Body of pancreas (tissue), 4 donors: ENCODE measurements at regions not wholly inside any gene's neighbourhood (a gene's known extent, or its start where the extent isn't known, plus 50 kb on each side); places are given as distances from the start of the nearest gene placed in this dataset.

Experiments used
- ATAC-seq: fragments of 150-250 bp; one replicate; pipeline ENCODE4 v1.9.1; 2016
- DNase-seq, 4 donors: peaks; one replicate each; pipeline ENCODE4 v3.0.0-alpha.2; 2019
- H3K27ac ChIP-seq, 4 donors: fragments of 200-600 bp; sonication (generic); 1 replicate in 3 of 4; 2 replicates in 1 of 4; pipeline versions ENCODE4 v1.5.1 to v1.6.1; 2016 to 2019; ENCODE audit warnings: mild to moderate bottlenecking in 1 of 4, mixed read lengths in 1 of 4, moderate library complexity in 1 of 4
- H3K27me3 ChIP-seq, 2 donors: fragments of 200-600 bp; sonication (generic); one replicate each; pipeline ENCODE4 v1.6.0; 2016; ENCODE audit warnings: mild to moderate bottlenecking in 1 of 2
- H3K36me3 ChIP-seq, 2 donors: fragments of 200-600 bp; sonication (generic); replicated peaks in 1 of 2; 2 replicates each; pipeline ENCODE4 v1.5.1; 2016; ENCODE audit warnings: low read depth in 2 of 2; ENCODE audit not compliant: insufficient read depth in 1 of 2
- H3K4me1 ChIP-seq: fragments of 200-600 bp; sonication (generic); one replicate; pipeline ENCODE4 v1.6.0; 2016
- H3K4me3 ChIP-seq, 2 donors: fragments of 200-600 bp; sonication (generic); 1 replicate in 1 of 2; 2 replicates in 1 of 2; pipeline ENCODE4 v1.5.1; 2016 to 2019
- H3K9me3 ChIP-seq, 3 donors: fragments of 200-600 bp; sonication (generic); 1 replicate in 2 of 3; 2 replicates in 1 of 3; pipeline ENCODE4 v1.5.1; 2016
- POLR2A ChIP-seq, 3 donors: fragments of 450-650 bp; IDR thresholded peaks; one replicate each; pipeline ENCODE4 v1.6.1; 2016; ENCODE audit warnings: antibody characterized with exemption in 3 of 3, mild to moderate bottlenecking in 2 of 3
- WGBS, 2 donors: methylation state at CpG; one replicate each; pipeline ENCODE4 v1.1.5; 2017; 5-methylcytosine and 5-hydroxymethylcytosine counted together
- intact Hi-C: fragments of 100-400 bp; cut with DNase I; formaldehyde crosslinking; loops from one replicate; pipeline ENCODE4 v1.15.1; 2023
- TF ChIP-seq, protein P1 (sequence below), 7 experiments: fragments of 450-650 bp in 4 of 7; fragments of 200-600 bp in 3 of 7; sonication (generic) in 3 of 7; IDR thresholded peaks; one replicate each; pipeline ENCODE4 v1.5.1; 2016 to 2019; ENCODE audit warnings: antibody characterized with exemption in 7 of 7

DNA sequence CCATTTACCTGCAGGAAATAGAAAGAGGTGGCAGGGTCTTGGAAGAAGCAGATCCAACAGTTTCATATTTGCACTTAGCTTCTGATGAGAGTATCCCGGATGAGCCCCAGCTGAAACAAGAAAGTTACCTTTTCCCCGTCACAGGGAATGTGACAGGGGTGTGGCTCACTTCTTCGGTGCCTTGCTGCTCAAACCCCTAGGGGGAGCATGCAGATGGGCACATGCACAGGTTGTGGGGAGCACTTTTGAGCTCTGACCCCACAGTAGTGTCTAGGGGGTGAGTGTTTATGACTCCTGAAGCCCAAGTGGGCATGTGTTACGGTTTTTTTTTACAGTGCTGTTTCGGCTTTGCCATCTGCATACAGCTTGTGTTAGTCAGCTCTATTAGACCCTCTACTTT is 1221.0 kb downstream of the JRKL start:
- Histone ChIP-seq H3K36me3 (no peaks in the 10 kb centered on the region), H3K27ac (no peak overlapping the region), H3K9me3 (no peaks in the 10 kb centered on the region), H3K27me3 (no peaks in the 10 kb centered on the region), H3K4me3 (no peak overlapping the region), H3K4me1 (no peaks in the 10 kb centered on the region)
- DNase-seq = no peak
- intact Hi-C loops = no loop called here
- TF ChIP-seq, protein P1, sequence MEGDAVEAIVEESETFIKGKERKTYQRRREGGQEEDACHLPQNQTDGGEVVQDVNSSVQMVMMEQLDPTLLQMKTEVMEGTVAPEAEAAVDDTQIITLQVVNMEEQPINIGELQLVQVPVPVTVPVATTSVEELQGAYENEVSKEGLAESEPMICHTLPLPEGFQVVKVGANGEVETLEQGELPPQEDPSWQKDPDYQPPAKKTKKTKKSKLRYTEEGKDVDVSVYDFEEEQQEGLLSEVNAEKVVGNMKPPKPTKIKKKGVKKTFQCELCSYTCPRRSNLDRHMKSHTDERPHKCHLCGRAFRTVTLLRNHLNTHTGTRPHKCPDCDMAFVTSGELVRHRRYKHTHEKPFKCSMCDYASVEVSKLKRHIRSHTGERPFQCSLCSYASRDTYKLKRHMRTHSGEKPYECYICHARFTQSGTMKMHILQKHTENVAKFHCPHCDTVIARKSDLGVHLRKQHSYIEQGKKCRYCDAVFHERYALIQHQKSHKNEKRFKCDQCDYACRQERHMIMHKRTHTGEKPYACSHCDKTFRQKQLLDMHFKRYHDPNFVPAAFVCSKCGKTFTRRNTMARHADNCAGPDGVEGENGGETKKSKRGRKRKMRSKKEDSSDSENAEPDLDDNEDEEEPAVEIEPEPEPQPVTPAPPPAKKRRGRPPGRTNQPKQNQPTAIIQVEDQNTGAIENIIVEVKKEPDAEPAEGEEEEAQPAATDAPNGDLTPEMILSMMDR (IDR thresholded peaks at IDR 0.05) = no peak
- no peak for TF ChIP-seq POLR2A (IDR thresholded peaks at IDR 0.05)
- whole genome bisulfite sequencing, 2 donors = 73 to 84% methylated on average over 5 of the region's 5 CpGs
- no peak for ATAC-seq

DNA sequence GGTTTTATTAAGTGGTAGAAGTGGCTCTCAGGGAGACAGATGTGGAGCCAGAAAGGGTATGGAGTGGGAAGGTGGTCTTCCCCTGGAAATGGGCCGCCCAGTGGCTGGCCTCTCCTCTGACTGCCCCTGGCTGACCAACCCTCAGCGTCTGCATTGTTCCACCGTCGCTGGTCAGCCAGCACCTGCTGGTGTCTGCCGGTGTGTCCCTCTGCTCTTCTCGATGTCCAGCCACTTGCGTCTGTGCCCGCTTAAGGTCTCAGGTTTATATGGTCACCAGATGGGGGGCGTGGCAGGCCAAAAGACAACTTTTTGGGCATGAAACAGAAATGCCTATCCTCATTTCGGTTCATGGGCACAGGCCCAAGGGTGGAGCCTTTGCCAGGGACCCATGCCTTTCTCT is 1221.5 kb downstream of the JRKL start:
- Histone ChIP-seq H3K9me3 (no peaks in the 10 kb centered on the region), H3K27ac (no peak overlapping the region), H3K4me1 (no peaks in the 10 kb centered on the region), H3K4me3 (no peak overlapping the region), H3K36me3 (no peaks in the 10 kb centered on the region), H3K27me3 (no peaks in the 10 kb centered on the region)
- TF ChIP-seq, protein P1 (IDR thresholded peaks at IDR 0.05) = no peak
- no peak for TF ChIP-seq POLR2A (IDR thresholded peaks at IDR 0.05)
- WGBS, 2 donors = 72 to 80% methylated on average over 9 to 10 of the region's 10 CpGs
- DNase-seq (no peak), ATAC-seq (no peak)
- intact Hi-C loops = no loop called here

DNA sequence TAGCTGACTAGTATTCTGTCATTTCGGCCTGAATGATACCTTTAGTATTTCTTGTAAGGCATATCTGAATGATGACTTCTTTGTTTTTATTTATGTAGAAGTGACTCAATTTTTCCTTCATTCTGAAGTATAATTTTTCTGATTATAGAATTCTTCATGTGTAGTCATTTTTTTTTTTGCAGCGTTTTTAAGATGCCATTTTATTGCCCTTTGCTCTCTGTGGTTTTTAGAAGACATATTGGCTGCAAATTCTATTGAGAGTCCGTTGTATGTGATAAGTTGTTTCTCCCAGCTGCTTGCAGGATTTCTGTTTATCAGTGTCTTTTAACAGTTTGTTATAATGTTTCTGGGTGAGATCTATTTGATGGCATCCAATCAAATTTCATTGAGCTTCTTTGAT is 1224.8 kb downstream of the JRKL start:
- Histone ChIP-seq H3K36me3 (no peaks in the 10 kb centered on the region), H3K4me3 (no peak overlapping the region), H3K9me3 (no peaks in the 10 kb centered on the region), H3K4me1 (no peaks in the 10 kb centered on the region), H3K27ac (no peak overlapping the region), H3K27me3 (no peaks in the 10 kb centered on the region)
- DNase-seq (no peak), ATAC-seq (no peak)
- WGBS, 2 donors = 32 to 39% methylated on average over 3 of the region's 3 CpGs
- intact Hi-C loops = no loop called here
- TF ChIP-seq, protein P1 (IDR thresholded peaks at IDR 0.05) = no peak
- no peak for TF ChIP-seq POLR2A (IDR thresholded peaks at IDR 0.05)

DNA sequence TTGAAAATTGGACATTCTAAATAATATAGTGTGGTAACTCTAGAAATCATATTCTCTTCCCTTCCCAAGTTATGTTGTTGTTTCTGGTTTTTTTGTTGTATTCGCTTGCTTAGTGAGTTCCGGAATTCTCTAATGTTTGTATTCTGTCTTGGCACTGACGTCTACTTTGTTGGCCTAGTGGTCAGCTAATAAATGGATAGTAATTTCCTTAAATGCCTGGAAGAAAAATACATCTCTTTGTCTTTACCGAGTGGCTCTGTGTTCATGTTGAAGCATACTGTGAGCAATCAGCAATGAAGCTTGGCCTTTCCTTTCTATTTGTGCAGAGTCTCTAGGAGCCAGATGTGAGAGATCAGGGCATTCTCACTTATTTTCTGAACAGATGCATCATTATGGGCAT is 1225.7 kb downstream of the JRKL start:
- no peak for TF ChIP-seq POLR2A (IDR thresholded peaks at IDR 0.05)
- TF ChIP-seq, protein P1 (IDR thresholded peaks at IDR 0.05) = no peak
- no peaks in the 10 kb centered on the region for H3K4me1 ChIP-seq
- no peak overlapping the region for H3K27ac ChIP-seq
- H3K4me3 ChIP-seq = no peak overlapping the region
- intact Hi-C loops = no loop called here
- DNase-seq (no peak), ATAC-seq (no peak)
- no peaks in the 10 kb centered on the region for H3K36me3 ChIP-seq
- WGBS, 2 donors = 47 to 53% methylated on average over 4 of the region's 4 CpGs
- no peaks in the 10 kb centered on the region for H3K9me3 ChIP-seq
- H3K27me3 ChIP-seq = no peaks in the 10 kb centered on the region

DNA sequence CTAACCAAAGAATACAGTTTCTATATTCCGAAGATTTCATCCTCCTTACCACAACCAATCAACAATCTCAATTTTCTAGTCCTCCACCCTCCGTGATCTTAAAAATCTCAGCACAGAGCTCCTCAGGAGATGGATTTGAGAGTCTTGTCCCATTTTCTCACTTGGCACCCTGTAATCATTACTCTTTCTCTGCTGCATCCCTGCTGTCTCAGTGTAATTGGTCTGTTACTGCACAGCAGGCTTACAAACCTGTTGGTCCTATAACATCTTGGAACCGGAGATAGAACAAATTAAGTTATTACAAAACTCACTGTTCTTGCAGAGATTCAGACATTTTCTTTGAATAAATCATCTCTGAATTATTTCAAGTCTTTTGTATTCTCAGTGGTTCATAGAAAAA is 1227.2 kb downstream of the JRKL start:
- no peaks in the 10 kb centered on the region for H3K27me3 ChIP-seq
- no peaks in the 10 kb centered on the region for H3K9me3 ChIP-seq
- no peaks in the 10 kb centered on the region for H3K4me1 ChIP-seq
- TF ChIP-seq, protein P1 (IDR thresholded peaks at IDR 0.05) = no peak
- TF ChIP-seq POLR2A (IDR thresholded peaks at IDR 0.05) = no peak
- ATAC-seq (no peak), DNase-seq (no peak)
- no peak overlapping the region for H3K27ac ChIP-seq
- H3K4me3 ChIP-seq = no peak overlapping the region
- no peaks in the 10 kb centered on the region for H3K36me3 ChIP-seq
- WGBS, 2 donors = 70 to 86% methylated on average over 3 of the region's 3 CpGs
- intact Hi-C loops = no loop called here
